GM18858 (cell line): ENCODE measurements at regions not wholly inside any gene's neighbourhood (a gene's known extent, or its start where the extent isn't known, plus 50 kb on each side); places are given as distances from the start of the nearest gene placed in this dataset.

Source experiments
- ATAC-seq: cut with Tn5 transposase; IDR thresholded peaks from one replicate; pipeline ENCODE4 v1.9.1; 2021; ENCODE audit not compliant: unreplicated experiment

- ATAC-seq, result no peak
These were observed 103.4 kb downstream of the FOXL1 start for GRCh38 chr16:86681757-86682106.

- no peak for ATAC-seq
These were observed 104.0 kb downstream of the FOXL1 start for GRCh38 chr16:86682219-86682904.

GRCh38 chr16:86683441-86684194 is 105.3 kb downstream of the FOXL1 start:
- no peak for ATAC-seq

- no peak for ATAC-seq
These were observed 106.7 kb downstream of the FOXL1 start for GRCh38 chr16:86685076-86685475.

- no peak for ATAC-seq
These were observed 112.6 kb downstream of the FOXL1 start for GRCh38 chr16:86690970-86691369.

- no peak for ATAC-seq
These were observed 114.1 kb downstream of the FOXL1 start for GRCh38 chr16:86692426-86692825.

GRCh38 chr16:86693033-86693432 is 114.7 kb downstream of the FOXL1 start:
- no peak for ATAC-seq

- ATAC-seq, result no peak
These were observed 119.4 kb downstream of the FOXL1 start for GRCh38 chr16:86697715-86698114.

GRCh38 chr16:86700046-86700945 is 121.9 kb downstream of the FOXL1 start:
- no peak for ATAC-seq

- ATAC-seq, result no peak
These were observed 123.1 kb downstream of the FOXL1 start for GRCh38 chr16:86701286-86701975.

GRCh38 chr16:86702824-86703588 is 124.7 kb downstream of the FOXL1 start:
- ATAC-seq, result no peak

GRCh38 chr16:86704516-86704915 is 126.2 kb downstream of the FOXL1 start:
- no peak for ATAC-seq

- no peak for ATAC-seq
These were observed 128.4 kb downstream of the FOXL1 start for GRCh38 chr16:86706726-86707125.

GRCh38 chr16:86707171-86707570 is 128.8 kb downstream of the FOXL1 start:
- ATAC-seq, result no peak

- ATAC-seq, result no peak
These were observed 129.2 kb downstream of the FOXL1 start for GRCh38 chr16:86707581-86707980.

- ATAC-seq, result no peak
These were observed 130.1 kb downstream of the FOXL1 start for GRCh38 chr16:86708431-86708830.

- no peak for ATAC-seq
These were observed 130.8 kb downstream of the FOXL1 start for GRCh38 chr16:86709103-86709502.

- ATAC-seq, result no peak
These were observed 131.7 kb downstream of the FOXL1 start for GRCh38 chr16:86709902-86710601.

GRCh38 chr16:86710602-86710950 is 132.2 kb downstream of the FOXL1 start:
- ATAC-seq, result no peak
